K562 (cell line): ENCODE measurements at regions not wholly inside any gene's neighbourhood (a gene's known extent, or its start where the extent isn't known, plus 50 kb on each side); places are given as distances from the start of the nearest gene placed in this dataset.

Source experiments
- ATF4 ChIP-seq: fragments of 450-650 bp; formaldehyde crosslinking; IDR thresholded peaks from 2 replicates; pipeline ENCODE4 v1.4.0; 2022; ENCODE audit warnings: mild to moderate bottlenecking, moderate library complexity
- BACH1 ChIP-seq: fragments of 200-800 bp; sonication (Bioruptor generic); IDR thresholded peaks from 2 replicates; pipeline ENCODE4 v1.6.1; 2016; ENCODE audit warnings: missing genetic modification characterization, missing compliant biosample characterization
- CAMTA2 ChIP-seq: fragments of 250-450 bp; sonication (Bioruptor Pico); conservative IDR thresholded peaks from 2 replicates; pipeline ENCODE4 v1.5.1; 2022
- CEBPG ChIP-seq, 3 experiments: fragments of 200-800 bp in 1 of 3; sonication (Bioruptor generic) in 1 of 3; sonication (generic) in 1 of 3; formaldehyde crosslinking in 1 of 3; IDR thresholded peaks in 2 of 3; conservative IDR thresholded peaks in 1 of 3; 2 replicates each; pipeline versions ENCODE4 v1.6.1 to v1.8.0; 2016 to 2022; ENCODE audit warnings: missing compliant biosample characterization in 2 of 3, missing genetic modification characterization in 2 of 3, mild to moderate bottlenecking in 1 of 3, missing genetic modification reagents in 1 of 3
- CTCF ChIP-seq, 3 experiments: IDR thresholded peaks in 2 of 3; conservative IDR thresholded peaks in 1 of 3; 2 replicates each; pipeline ENCODE4 v1.5.1; 2011 to 2012; ENCODE audit warnings: low read length in 3 of 3, mild to moderate bottlenecking in 3 of 3, control low read depth in 2 of 3, improper control_type of control experiment in 1 of 3, inconsistent platforms in 1 of 3, low read depth in 1 of 3, mixed read lengths in 1 of 3, moderate library complexity in 1 of 3; ENCODE audit not compliant: insufficient read depth in 2 of 3
- GATA2 ChIP-seq: sonication (generic); formaldehyde crosslinking; IDR thresholded peaks from 2 replicates; pipeline ENCODE4 v1.4.0; 2020; ENCODE audit warnings: mild to moderate bottlenecking, missing genetic modification reagents
- HMG20A ChIP-seq: fragments of 450-650 bp; formaldehyde crosslinking; conservative IDR thresholded peaks from 2 replicates; pipeline ENCODE4 v1.4.0; 2020; ENCODE audit warnings: mild to moderate bottlenecking, mixed read lengths
- POLR2A ChIP-seq: fragments of 450-650 bp; conservative IDR thresholded peaks from 2 replicates; pipeline ENCODE4 v1.6.1; 2016
- POLR2AphosphoS5 ChIP-seq: IDR thresholded peaks from 2 replicates; pipeline ENCODE4 v1.6.1; 2011; ENCODE audit warnings: mild to moderate bottlenecking, low read depth, low read length, moderate library complexity; ENCODE audit not compliant: control insufficient read depth, insufficient read depth
- REST ChIP-seq, 2 experiments: fragments of 450-650 bp; formaldehyde crosslinking in 1 of 2; IDR thresholded peaks; 2 replicates each; pipeline versions ENCODE4 v1.4.0 to v1.6.1; 2014 to 2020; ENCODE audit warnings: mild to moderate bottlenecking in 2 of 2, borderline replicate concordance in 1 of 2, low read depth in 1 of 2
- SP1 ChIP-seq: sonication (generic); formaldehyde crosslinking; IDR thresholded peaks from 2 replicates; pipeline ENCODE4 v1.8.1; 2022; ENCODE audit warnings: mild to moderate bottlenecking, missing genetic modification reagents
- ZZZ3 ChIP-seq: fragments of 450-650 bp; IDR thresholded peaks from 2 replicates; pipeline ENCODE4 v1.6.1; 2016; ENCODE audit warnings: antibody characterized with exemption, mild to moderate bottlenecking, moderate library complexity

GRCh38 chr4:22625311-22625710, 67.4 kb upstream of the GBA3 start:
- no peak for TF ChIP-seq CAMTA2 (CRISPR knock-in tag)
- no peak for TF ChIP-seq REST (IDR thresholded peaks at IDR 0.05; ENCODE audit: borderline replicate concordance)
- no peak for TF ChIP-seq REST (CRISPR knock-in tag; IDR thresholded peaks at IDR 0.05; ENCODE audit: low read depth)
- TF ChIP-seq CTCF (IDR thresholded peaks at IDR 0.05 in 2 of 3, conservative IDR thresholded peaks at IDR 0.05 in 1 of 3; ENCODE audit: insufficient read depth in 2 of 3, low read depth in 1 of 3, low read length in 3 of 3) = no peak
- TF ChIP-seq HMG20A (CRISPR knock-in tag) = no peak
- TF ChIP-seq ZZZ3 = no peak
- no peak for TF ChIP-seq SP1
- TF ChIP-seq POLR2A = no peak
- TF ChIP-seq ATF4 (CRISPR knock-in tag) = no peak
- no peak for TF ChIP-seq CEBPG (CRISPR knock-in tag; IDR thresholded peaks at IDR 0.05)
- no peak for TF ChIP-seq CEBPG (tag; conservative IDR thresholded peaks at IDR 0.05 in 1 of 2, IDR thresholded peaks at IDR 0.05 in 1 of 2)
- no peak for TF ChIP-seq GATA2
- TF ChIP-seq BACH1 = no peak
- no peak for TF ChIP-seq POLR2AphosphoS5
